Left lung (tissue), 4 donors: ENCODE measurements at regions not wholly inside any gene's neighbourhood (a gene's known extent, or its start where the extent isn't known, plus 50 kb on each side); places are given as distances from the start of the nearest gene placed in this dataset.

Source experiments
- ATAC-seq: fragments of 200-7000 bp; cut with Tn5 transposase; one replicate; pipeline ENCODE4 v1.9.1; 2020; ENCODE audit warnings: moderate library complexity
- DNase-seq, 4 donors: peaks; one replicate each; pipeline ENCODE4 v3.0.0-alpha.2; 2013 to 2020
- H3K27ac ChIP-seq, 2 donors: fragments of 200-600 bp; sonication (generic) in 1 of 2; one replicate each; pipeline versions ENCODE4 v1.5.0 to v1.8.0; 2020 to 2021
- H3K27me3 ChIP-seq, 2 donors: fragments of 200-600 bp; sonication (generic) in 1 of 2; one replicate each; pipeline versions ENCODE4 v1.5.0 to v1.8.0; 2020 to 2021
- H3K36me3 ChIP-seq, 2 donors: fragments of 200-600 bp; sonication (generic) in 1 of 2; one replicate each; pipeline versions ENCODE4 v1.5.0 to v1.8.0; 2020 to 2021
- H3K4me1 ChIP-seq, 2 donors: fragments of 200-600 bp; one replicate each; pipeline ENCODE4 v1.8.0; 2021
- H3K4me3 ChIP-seq, 2 donors: fragments of 200-600 bp; sonication (generic) in 1 of 2; one replicate each; pipeline versions ENCODE4 v1.5.0 to v1.8.0; 2020 to 2021; ENCODE audit warnings: mild to moderate bottlenecking in 1 of 2
- H3K9me3 ChIP-seq, 2 donors: fragments of 200-600 bp; sonication (generic) in 1 of 2; one replicate each; pipeline versions ENCODE4 v1.5.0 to v1.8.0; 2020 to 2021
- CTCF ChIP-seq, 2 donors: fragments of 200-600 bp; sonication (generic) in 1 of 2; IDR thresholded peaks; one replicate each; pipeline versions ENCODE4 v1.5.0 to v1.8.0; 2021; ENCODE audit warnings: antibody characterized with exemption in 2 of 2
- intact Hi-C, 2 donors: fragments of 100-400 bp; cut with DNase I; formaldehyde crosslinking; loops; one replicate each; pipeline versions ENCODE4 v1.11.2 to v1.14.2; 2022
- donor health status: DM: no; HTN: yes; CAD: no.
- donor health status: DM: no; HTN: no; CAD: no.

GRCh38 chr14:82052778-82053177 lies 519.1 kb upstream of the SEL1L start:
- Histone ChIP-seq H3K27ac (no peak overlapping the region), H3K4me1 (no peaks in the 10 kb centered on the region), H3K36me3 (no peaks in the 10 kb centered on the region), H3K4me3 (no peak overlapping the region), H3K9me3 (no peaks in the 10 kb centered on the region), H3K27me3 (no peaks in the 10 kb centered on the region)
- intact Hi-C loops: no loop called here
- ATAC-seq (no peak), DNase-seq (no peak)
- TF ChIP-seq CTCF (IDR thresholded peaks at IDR 0.05): no peak

- no peaks in the 10 kb centered on the region for H3K27me3 ChIP-seq
- H3K9me3 ChIP-seq: no peaks in the 10 kb centered on the region
- no peaks in the 10 kb centered on the region for H3K4me1 ChIP-seq
- intact Hi-C loops: no loop called here
- H3K4me3 ChIP-seq: no peak overlapping the region
- DNase-seq (no peak), ATAC-seq (no peak)
- no peaks in the 10 kb centered on the region for H3K36me3 ChIP-seq
- H3K27ac ChIP-seq: no peak overlapping the region
- no peak for TF ChIP-seq CTCF (IDR thresholded peaks at IDR 0.05)
These were observed 522.0 kb upstream of the SEL1L start for GRCh38 chr14:82055515-82056115.

- intact Hi-C loops: no loop called here
These were observed 526.6 kb upstream of the SEL1L start for GRCh38 chr14:82060219-82060618.

GRCh38 chr14:82067221-82067875 lies 533.7 kb upstream of the SEL1L start:
- Histone ChIP-seq H3K27me3 (no peaks in the 10 kb centered on the region), H3K4me1 (no peaks in the 10 kb centered on the region), H3K4me3 (no peak overlapping the region), H3K36me3 (no peaks in the 10 kb centered on the region), H3K9me3 (no peaks in the 10 kb centered on the region), H3K27ac (no peak overlapping the region)
- intact Hi-C loops: no loop called here
- no peak for ATAC-seq
- DNase-seq: no peak
- TF ChIP-seq CTCF (IDR thresholded peaks at IDR 0.05): no peak

More at GRCh38 chr14:82060219-82060618, 526.6 kb upstream of the SEL1L start:
- H3K36me3 ChIP-seq: no peaks in the 10 kb centered on the region
- no peak for TF ChIP-seq CTCF (IDR thresholded peaks at IDR 0.05)
- H3K4me3 ChIP-seq: no peak overlapping the region
- no peak overlapping the region for H3K27ac ChIP-seq
- no peak for ATAC-seq
- no peak for DNase-seq
- H3K27me3 ChIP-seq: no peaks in the 10 kb centered on the region
- no peaks in the 10 kb centered on the region for H3K9me3 ChIP-seq
- no peaks in the 10 kb centered on the region for H3K4me1 ChIP-seq

GRCh38 chr14:82070040-82070439 lies 536.4 kb upstream of the SEL1L start:
- Histone ChIP-seq H3K27ac (no peak overlapping the region), H3K4me3 (no peak overlapping the region), H3K36me3 (no peaks in the 10 kb centered on the region), H3K4me1 (no peaks in the 10 kb centered on the region), H3K9me3 (no peaks in the 10 kb centered on the region), H3K27me3 (no peaks in the 10 kb centered on the region)
- DNase-seq (no peak), ATAC-seq (no peak)
- TF ChIP-seq CTCF (IDR thresholded peaks at IDR 0.05): no peak
- intact Hi-C loops: no loop called here
